GM13976 (cell line): ENCODE measurements at regions not wholly inside any gene's neighbourhood (a gene's known extent, or its start where the extent isn't known, plus 50 kb on each side); places are given as distances from the start of the nearest gene placed in this dataset.

Experiments
- DNase-seq: peaks from one replicate; pipeline ENCODE4 v3.0.0; 2012; ENCODE audit warnings: low spot score
- in situ Hi-C: fragments of 300-500 bp; cut with MboI; formaldehyde crosslinking; loops from one replicate; pipeline ENCODE4 v1.12.0; 2022; ENCODE audit warnings: low sequenced_read_pairs, mixed read lengths, inconsistent platforms; ENCODE audit not compliant: unreplicated experiment
- TF ChIP-seq, protein P1 (sequence below): IDR thresholded peaks from 2 replicates; pipeline ENCODE4 v1.5.1; 2012; ENCODE audit warnings: borderline replicate concordance, mild to moderate bottlenecking; ENCODE audit not compliant: insufficient read depth; ENCODE audit errors: extremely low read depth, missing control alignments, control extremely low read depth

GRCh38 chr9:129561594-129562281 is 59.2 kb downstream of the C9orf50 start:
- in situ Hi-C loops, result no loop called here
- TF ChIP-seq, protein P1, sequence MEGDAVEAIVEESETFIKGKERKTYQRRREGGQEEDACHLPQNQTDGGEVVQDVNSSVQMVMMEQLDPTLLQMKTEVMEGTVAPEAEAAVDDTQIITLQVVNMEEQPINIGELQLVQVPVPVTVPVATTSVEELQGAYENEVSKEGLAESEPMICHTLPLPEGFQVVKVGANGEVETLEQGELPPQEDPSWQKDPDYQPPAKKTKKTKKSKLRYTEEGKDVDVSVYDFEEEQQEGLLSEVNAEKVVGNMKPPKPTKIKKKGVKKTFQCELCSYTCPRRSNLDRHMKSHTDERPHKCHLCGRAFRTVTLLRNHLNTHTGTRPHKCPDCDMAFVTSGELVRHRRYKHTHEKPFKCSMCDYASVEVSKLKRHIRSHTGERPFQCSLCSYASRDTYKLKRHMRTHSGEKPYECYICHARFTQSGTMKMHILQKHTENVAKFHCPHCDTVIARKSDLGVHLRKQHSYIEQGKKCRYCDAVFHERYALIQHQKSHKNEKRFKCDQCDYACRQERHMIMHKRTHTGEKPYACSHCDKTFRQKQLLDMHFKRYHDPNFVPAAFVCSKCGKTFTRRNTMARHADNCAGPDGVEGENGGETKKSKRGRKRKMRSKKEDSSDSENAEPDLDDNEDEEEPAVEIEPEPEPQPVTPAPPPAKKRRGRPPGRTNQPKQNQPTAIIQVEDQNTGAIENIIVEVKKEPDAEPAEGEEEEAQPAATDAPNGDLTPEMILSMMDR, result no peak
- no peak for DNase-seq

DNA sequence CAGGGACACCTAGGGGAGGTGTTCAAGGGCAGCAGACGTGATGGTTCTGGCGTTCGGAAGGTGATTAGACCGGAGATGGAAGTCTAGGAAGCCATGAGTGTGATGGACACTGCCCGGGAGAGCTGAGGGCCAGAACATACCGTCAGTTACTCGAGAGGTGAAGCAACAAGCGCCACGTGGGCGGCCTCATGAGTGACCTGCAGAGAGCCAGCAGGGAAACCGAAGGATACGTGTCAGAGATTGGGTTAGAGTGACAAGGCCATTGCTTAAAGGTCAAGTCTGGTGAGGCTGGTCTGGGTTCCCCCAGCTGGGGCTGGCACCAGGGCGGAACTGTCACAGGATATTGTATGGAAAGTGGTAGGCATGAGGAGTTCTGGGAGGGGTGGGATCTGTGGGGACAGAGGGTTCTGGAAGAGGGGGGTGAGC is 60.0 kb downstream of the C9orf50 start:
- DNase-seq, result no peak
- in situ Hi-C loops, result no loop called here
- TF ChIP-seq, protein P1, result no peak

- DNase-seq, result no peak
Observed at GRCh38 chr9:129559506-129559881, 61.4 kb downstream of the C9orf50 start.

GRCh38 chr9:129558551-129559505 is 62.1 kb downstream of the C9orf50 start:
- TF ChIP-seq, protein P1, result no peak
- in situ Hi-C loops, result no loop called here
- DNase-seq, result no peak

More at GRCh38 chr9:129559506-129559881, 61.4 kb downstream of the C9orf50 start:
- in situ Hi-C loops, result no loop called here
- TF ChIP-seq, protein P1, result no peak

GRCh38 chr9:129558063-129558550 is 62.8 kb downstream of the C9orf50 start:
- TF ChIP-seq, protein P1, result no peak
- DNase-seq, result no peak
- in situ Hi-C loops, result no loop called here

DNA sequence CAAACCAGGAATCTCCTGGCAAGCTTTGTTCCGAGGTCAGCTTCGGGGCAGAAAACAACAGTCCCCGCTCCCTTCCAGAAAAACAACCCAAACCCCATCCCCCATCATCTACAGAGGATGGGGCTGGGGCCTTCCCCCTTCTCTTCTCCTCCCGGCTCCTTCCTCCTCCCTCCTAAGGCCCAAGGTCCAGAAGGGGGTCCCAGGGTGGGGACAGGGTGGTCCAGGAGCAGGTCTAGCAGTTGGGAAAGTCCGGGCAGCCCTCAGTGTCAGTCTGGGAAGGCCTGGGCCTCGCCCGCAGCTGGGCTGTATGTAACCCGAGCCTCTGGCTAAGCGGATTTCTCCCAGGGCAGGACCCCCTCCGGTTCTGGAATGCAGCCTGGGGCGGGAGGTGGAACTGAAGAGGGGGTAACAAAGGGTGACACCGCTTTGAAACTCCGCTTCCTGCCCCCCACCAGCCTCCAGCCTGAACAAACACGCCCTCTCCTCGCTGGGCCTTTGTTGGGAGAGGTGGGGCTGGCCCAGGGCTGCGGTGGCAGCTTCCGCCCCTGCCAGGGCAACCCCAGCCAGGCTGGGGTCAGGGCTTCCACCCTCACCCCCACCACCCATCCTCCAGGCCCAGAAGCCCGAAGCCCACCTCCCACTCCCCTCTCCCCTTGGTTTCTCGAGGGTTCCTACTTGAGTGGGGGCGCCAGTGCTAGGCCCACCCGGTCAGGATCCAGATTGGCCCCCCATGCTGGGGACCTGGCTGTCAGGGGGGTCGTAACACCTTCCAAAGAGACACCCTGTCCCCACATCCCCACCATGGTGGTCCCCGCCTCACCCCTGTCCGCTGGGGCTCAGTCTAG is 63.5 kb downstream of the C9orf50 start:
- in situ Hi-C loops, result no loop called here
- DNase-seq, result no peak
- TF ChIP-seq, protein P1, result no peak
